Stimulated activated CD4-positive, alpha-beta T cell treated with anti-CD3 and anti-CD28 coated beads, Interleukin-12 subunit alpha, Interleukin-12 subunit beta, amount 100 ng/mL, for 48 hours (primary cell): ENCODE measurements at regions not wholly inside any gene's neighbourhood (a gene's known extent, or its start where the extent isn't known, plus 50 kb on each side); places are given as distances from the start of the nearest gene placed in this dataset.
"Not testable (repeated sequence)": the region's sequence is repeated elsewhere in the genome, so short reads cannot be mapped to it uniquely, and the experiment has no call there.

ENCODE experiments used
- DNase-seq, 3 donors: peaks; one replicate each; pipeline ENCODE4 v3.0.0-alpha.2; 2020; ENCODE audit warnings: low read depth in 2 of 3, low spot score in 1 of 3

GRCh38 chr13:26482451-26483197, 74.9 kb upstream of the WASF3 start:
- DNase-seq = peak; percentile 27 to 74 (median 49)

- DNase-seq = no peak
These were observed 73.9 kb upstream of the WASF3 start for GRCh38 chr13:26483546-26483945.

- DNase-seq = no peak
These were observed 73.3 kb upstream of the WASF3 start for GRCh38 chr13:26484196-26484595.

GRCh38 chr13:26485288-26485687, 72.2 kb upstream of the WASF3 start:
- DNase-seq = no peak

- DNase-seq = no peak
These were observed 71.7 kb upstream of the WASF3 start for GRCh38 chr13:26485786-26486185.

- DNase-seq = no peak
These were observed 70.9 kb upstream of the WASF3 start for GRCh38 chr13:26486550-26486949.

GRCh38 chr13:26487781-26488180, 69.7 kb upstream of the WASF3 start:
- DNase-seq = no peak

- no peak for DNase-seq
These were observed 69.1 kb upstream of the WASF3 start for GRCh38 chr13:26488236-26489003.

- DNase-seq = not testable (repeated sequence)
These were observed 65.2 kb upstream of the WASF3 start for GRCh38 chr13:26492301-26492700.

GRCh38 chr13:26494571-26495195, 62.8 kb upstream of the WASF3 start:
- DNase-seq = no peak

GRCh38 chr13:26495750-26496149, 61.7 kb upstream of the WASF3 start:
- DNase-seq = no peak

- DNase-seq = no peak
These were observed 59.4 kb upstream of the WASF3 start for GRCh38 chr13:26497968-26498511.

- no peak for DNase-seq
These were observed 58.6 kb upstream of the WASF3 start for GRCh38 chr13:26498656-26499601.

- DNase-seq = no peak
These were observed 56.7 kb upstream of the WASF3 start for GRCh38 chr13:26500618-26501320.

- no peak for DNase-seq
These were observed 55.8 kb upstream of the WASF3 start for GRCh38 chr13:26501641-26502040.

- DNase-seq = peak; percentile 16 to 26 (median 25)
These were observed 54.7 kb upstream of the WASF3 start for GRCh38 chr13:26502826-26503225.

GRCh38 chr13:26503826-26504594, 53.5 kb upstream of the WASF3 start:
- no peak for DNase-seq
